D341Med (cell line): ENCODE measurements at regions not wholly inside any gene's neighbourhood (a gene's known extent, or its start where the extent isn't known, plus 50 kb on each side); places are given as distances from the start of the nearest gene placed in this dataset.

Experiments
- DNase-seq: peaks from one replicate; pipeline ENCODE4 v3.0.0; 2012; ENCODE audit warnings: low spot score

- DNase-seq: no peak
These were observed 157.6 kb upstream of the VASH1 start for GRCh38 chr14:76603713-76604112.

GRCh38 chr14:76607510-76607909, 153.8 kb upstream of the VASH1 start:
- DNase-seq: no peak

DNA sequence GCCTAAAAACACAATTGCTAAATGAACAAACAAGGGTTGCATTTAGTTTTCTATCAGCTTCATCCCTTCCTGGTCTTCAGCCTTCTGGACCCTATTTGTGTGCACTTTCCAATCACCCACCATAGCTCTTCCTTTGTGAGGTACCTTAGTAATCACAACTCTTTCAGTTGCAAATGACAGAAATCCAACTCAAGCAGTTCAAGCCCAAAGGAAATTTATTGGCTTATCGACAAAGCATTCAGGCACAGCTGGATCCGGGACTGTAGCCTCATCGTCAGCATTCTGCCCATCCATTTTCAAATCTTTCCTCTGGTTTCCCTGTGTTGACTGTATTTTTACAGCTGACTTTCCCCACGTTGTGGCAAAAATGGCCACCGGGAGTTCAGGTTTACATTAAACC, 148.6 kb upstream of the VASH1 start:
- no peak for DNase-seq

DNA sequence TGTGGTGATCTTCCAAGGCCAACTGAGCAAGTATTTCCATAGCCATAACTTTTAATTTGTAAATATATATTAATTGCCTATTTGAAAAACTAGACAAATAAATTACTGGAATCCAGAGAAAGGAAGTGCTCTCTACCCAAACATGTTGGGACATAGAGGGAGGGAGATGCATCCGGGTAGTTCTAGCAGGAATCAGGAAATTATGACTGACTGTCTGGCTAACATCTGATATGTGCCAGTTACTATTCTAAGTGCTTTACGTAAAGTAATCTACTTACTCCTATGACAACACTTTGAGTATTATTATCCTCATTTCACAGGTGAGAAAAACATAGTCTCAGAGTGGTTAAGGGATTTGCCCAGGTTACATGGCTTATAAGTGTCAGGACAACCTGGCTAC, 147.7 kb upstream of the VASH1 start:
- no peak for DNase-seq

DNA sequence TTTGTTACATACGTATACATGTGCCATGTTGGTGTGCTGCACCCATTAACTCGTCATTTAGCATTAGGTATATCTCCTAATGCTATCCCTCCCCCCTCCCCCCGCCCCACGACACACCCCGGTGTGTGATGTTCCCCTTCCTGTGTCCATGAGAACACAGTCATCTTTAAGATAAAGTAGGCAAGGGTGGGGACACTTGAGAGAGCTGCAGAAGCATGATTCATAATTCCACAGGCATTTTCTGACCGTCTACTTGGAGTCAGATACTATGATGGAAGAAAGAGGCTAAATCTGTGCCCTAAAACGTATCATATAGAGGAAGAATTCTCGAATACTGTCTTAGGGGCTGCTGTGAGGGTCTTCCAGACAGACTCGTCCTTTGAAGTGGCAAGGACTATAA, 145.9 kb upstream of the VASH1 start:
- no peak for DNase-seq

DNA sequence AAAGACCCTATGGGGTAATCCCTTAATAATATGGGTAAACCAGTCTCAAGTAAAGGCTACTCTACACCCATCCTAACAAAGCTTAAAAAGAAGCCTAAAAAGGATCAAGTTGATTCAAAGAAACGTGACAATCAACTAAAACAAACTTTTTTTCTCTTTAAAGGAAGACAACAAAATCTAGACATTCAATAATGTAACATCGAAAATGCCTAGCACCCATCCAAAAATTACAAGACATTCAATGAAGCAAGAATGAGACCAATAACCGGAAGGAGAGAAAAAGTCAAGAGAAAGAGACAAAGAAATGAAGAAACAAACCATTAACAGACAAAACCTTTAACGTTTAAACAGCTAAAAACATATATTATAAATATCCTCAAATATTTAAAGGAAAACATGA, 143.8 kb upstream of the VASH1 start:
- no peak for DNase-seq

- no peak for DNase-seq
These were observed 124.7 kb upstream of the VASH1 start for GRCh38 chr14:76636602-76637001.

DNA sequence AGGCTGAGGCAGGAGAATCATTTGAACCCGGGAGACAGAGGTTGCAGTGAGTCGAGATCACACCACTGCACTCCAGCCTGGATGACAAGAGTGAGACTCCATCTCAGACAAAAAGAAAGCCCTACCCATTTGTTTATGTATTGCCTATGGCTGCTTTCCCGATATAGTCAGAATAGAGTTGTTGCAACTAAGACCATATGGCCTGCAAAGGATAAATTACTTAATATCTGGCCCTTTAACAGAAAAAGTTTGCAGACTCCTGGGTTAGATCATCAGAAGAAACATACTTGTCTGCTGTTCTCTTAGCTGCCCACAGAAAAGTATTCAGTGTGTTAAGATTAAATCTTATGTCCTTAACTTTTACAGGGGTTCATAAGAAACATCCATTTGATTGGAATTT, 122.4 kb upstream of the VASH1 start:
- DNase-seq: no peak

- DNase-seq: no peak
These were observed 121.5 kb upstream of the VASH1 start for GRCh38 chr14:76639606-76640229.

- DNase-seq: no peak
These were observed 120.3 kb upstream of the VASH1 start for GRCh38 chr14:76640923-76641395.

- DNase-seq: no peak
These were observed 119.7 kb upstream of the VASH1 start for GRCh38 chr14:76641541-76641940.

DNA sequence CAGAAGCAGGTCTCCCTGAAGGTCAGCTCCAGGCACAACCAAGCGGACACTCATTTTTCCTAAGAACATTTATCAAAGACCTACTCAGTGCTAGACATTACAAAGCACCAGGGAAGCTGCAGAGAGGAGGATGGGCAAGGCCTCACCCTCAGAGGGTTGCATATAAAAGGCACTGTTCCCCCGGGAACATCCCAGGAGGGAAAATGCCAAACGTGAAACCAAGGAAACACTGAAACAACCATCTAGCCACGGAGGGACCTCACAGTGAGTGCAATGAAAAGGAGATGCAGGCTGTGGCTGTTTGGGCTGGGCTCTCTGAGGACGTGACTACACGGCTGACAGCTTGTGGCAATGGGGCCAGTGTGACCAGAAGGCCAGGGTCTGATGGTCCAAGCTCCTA, 117.4 kb upstream of the VASH1 start:
- DNase-seq: no peak

GRCh38 chr14:76644855-76645518, 116.3 kb upstream of the VASH1 start:
- peak; percentile 85 for DNase-seq

DNA sequence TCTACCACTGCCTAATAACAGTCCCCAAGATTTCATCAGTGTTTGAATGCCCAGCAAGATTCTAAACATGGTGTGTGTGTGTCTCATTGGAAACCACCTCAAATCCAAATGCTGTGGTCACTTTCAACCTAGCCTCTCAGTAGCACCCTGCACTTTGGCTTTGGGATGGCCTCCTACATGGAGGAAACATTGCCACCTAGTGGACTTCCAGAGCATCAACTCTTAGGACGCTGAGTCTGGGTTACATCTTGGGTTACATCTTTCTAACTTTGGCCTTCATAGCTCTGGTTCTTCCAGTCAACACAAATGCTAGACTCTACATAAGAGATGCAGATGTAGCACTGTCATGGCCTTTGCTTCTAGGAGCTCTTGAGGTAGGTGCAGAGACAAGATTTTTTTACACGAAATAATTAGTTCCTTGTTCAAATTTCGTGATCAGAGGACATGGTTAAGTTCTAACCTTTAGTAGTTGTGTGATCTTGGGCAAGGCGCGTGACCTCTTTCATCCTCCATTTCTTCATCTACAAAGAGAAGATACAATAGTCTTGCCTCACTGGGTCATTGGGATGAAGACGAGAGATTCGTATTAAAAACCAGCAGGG, 113.5 kb upstream of the VASH1 start:
- peak; percentile 70 for DNase-seq

GRCh38 chr14:76651410-76652055, 109.7 kb upstream of the VASH1 start:
- DNase-seq: no peak

DNA sequence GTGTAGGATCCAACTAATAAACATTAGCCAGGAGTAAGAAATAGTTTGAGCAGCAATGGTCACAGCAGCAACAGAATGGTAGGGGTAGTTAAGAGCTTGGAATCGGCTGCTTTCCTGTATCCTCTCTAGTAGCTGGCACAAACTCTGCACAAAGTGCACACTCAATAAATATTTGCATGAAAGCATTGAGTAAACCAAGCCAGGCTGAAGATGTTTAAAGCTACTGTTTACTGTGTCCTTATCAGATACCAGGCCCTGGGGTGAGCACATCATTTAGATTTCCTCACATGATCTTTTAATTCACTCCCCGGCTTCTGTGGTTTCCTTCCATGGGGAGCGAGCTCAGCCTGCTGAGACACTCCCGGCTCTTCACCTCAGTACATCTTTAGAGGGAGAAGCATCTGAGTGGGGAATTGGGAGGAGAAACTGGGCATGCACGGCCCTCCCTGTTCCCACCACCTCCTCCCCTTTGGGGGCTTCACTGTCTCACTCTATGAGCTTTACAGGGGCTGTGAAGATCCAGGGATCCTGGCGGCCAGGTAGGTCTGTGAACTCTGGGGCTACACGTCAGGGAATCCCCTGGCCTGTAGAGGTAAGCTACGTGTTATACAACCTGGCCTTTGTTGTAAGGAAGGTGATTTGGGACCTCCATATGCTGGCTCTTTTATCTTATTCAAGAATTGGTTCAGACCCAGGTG, 107.2 kb upstream of the VASH1 start:
- no peak for DNase-seq

GRCh38 chr14:76654573-76655108, 106.6 kb upstream of the VASH1 start:
- no peak for DNase-seq

GRCh38 chr14:76655331-76655730, 105.9 kb upstream of the VASH1 start:
- DNase-seq: no peak

DNA sequence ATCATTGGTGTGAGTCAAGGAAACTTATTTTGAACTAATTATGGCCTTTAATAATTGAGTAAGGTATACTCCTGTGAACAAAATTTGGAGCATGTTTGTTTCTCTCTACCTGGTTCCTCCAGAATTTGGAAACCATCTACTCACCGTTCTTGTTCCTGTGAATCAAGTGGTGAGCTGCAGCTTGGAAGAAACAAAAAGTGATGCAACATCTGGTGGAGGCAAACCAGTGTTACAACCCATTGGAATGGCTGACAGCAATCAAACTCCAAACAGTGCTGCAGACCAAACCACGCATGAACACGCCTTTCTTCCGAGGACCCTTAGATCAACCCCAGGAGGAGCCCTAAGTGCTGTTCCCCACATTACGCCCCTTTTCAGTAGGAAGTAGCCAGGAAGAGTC, 104.7 kb upstream of the VASH1 start:
- no peak for DNase-seq

DNA sequence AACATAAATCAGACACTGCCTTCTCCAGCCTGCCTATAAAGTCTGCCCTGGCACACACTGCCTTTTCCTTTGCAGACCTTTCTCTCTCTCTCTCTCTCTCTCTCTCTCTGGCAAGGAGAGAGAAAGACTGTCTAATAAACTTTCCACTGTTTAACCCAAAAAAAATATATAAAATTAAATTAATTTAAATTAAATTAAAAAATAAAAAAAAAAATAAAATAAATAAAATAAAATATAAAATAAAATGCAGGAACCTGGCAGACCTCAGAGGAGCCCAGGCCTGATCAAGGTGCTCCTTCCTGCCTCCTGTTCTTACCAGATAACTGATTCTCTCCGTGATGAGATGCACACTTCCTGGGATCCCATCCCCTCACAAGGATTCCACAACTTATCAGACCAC, 103.9 kb upstream of the VASH1 start:
- no peak for DNase-seq

GRCh38 chr14:76657846-76658245, 103.4 kb upstream of the VASH1 start:
- DNase-seq: no peak

- no peak for DNase-seq
These were observed 98.7 kb upstream of the VASH1 start for GRCh38 chr14:76662580-76662979.
